HepG2 (cell line): ENCODE measurements at regions not wholly inside any gene's neighbourhood (a gene's known extent, or its start where the extent isn't known, plus 50 kb on each side); places are given as distances from the start of the nearest gene placed in this dataset.

Experiments
- ATAC-seq: fragments of 200-7000 bp; cut with Tn5 transposase; 3 replicates; pipeline ENCODE4 v1.9.1; 2020; ENCODE audit warnings: mild to moderate bottlenecking, moderate library complexity
- BruUV-seq: library from RNA; stranded (reverse); fragments of 400-500 nt; replicated peaks from 2 replicates; lab custom pipeline; 2021; lab: Mats Ljungman, UMichigan
- CTCF ChIA-PET: fragments of 300-600 bp; formaldehyde crosslinking; extraction: SDS; loops from one replicate; lab custom pipeline; 2021; ENCODE audit warnings: low total read pairs, inconsistent platforms, low intra/inter-chr PET ratio; lab: Yijun Ruan, JAX
- POLR2A ChIA-PET: fragments of 350-600 bp; sonication (Branson Sonifier 250); formaldehyde crosslinking; loops from one replicate; lab custom pipeline; 2020; ENCODE audit warnings: antibody characterized with exemption, inconsistent platforms; lab: Yijun Ruan, JAX
- DNase-seq: peaks from one replicate; pipeline ENCODE4 v3.0.0-alpha.2; 2015; ENCODE audit warnings: low spot score
- FAIRE-seq: peaks from 3 replicates; lab custom pipeline; 2011; peaks lifted over from hg19 to GRCh38; lab: Jason Lieb, UNC
- H2AFZ ChIP-seq: one replicate; pipeline ENCODE4 v1.6.1; 2011; ENCODE audit warnings: low read length, inconsistent platforms
- H3K27ac ChIP-seq: fragments of 300-600 bp; 3 replicates; pipeline ENCODE4 v1.8.0; 2011; ENCODE audit warnings: mixed run types, mild to moderate bottlenecking, mixed read lengths, low read length, inconsistent platforms; ENCODE audit not compliant: insufficient read depth; ENCODE audit errors: extremely low read length
- H3K27me3 ChIP-seq, 2 experiments: fragments of 200-600 bp in 1 of 2; 2 replicates in 1 of 2; 3 replicates in 1 of 2; pipeline versions ENCODE4 v1.6.0 to v1.8.0; 2011; ENCODE audit warnings: low read length in 2 of 2, mild to moderate bottlenecking in 2 of 2, moderate library complexity in 2 of 2, inconsistent platforms in 1 of 2; ENCODE audit not compliant: insufficient read depth in 2 of 2, control insufficient read depth in 1 of 2
- H3K36me3 ChIP-seq, 2 experiments: fragments of 200-600 bp in 1 of 2; replicated peaks in 1 of 2; 2 replicates in 1 of 2; 3 replicates in 1 of 2; pipeline versions ENCODE4 v1.5.1 to v1.8.0; 2011; ENCODE audit warnings: low read length in 2 of 2, inconsistent platforms in 1 of 2; ENCODE audit not compliant: insufficient read depth in 2 of 2, control insufficient read depth in 1 of 2
- H3K4me1 ChIP-seq: 2 replicates; pipeline ENCODE4 v1.5.1; 2012; ENCODE audit warnings: low read length, inconsistent platforms; ENCODE audit not compliant: insufficient read depth
- H3K4me2 ChIP-seq: 2 replicates; pipeline ENCODE4 v1.6.0; 2011; ENCODE audit warnings: low read depth, low read length, inconsistent platforms
- H3K4me3 ChIP-seq, 3 experiments: fragments of 200-600 bp in 1 of 3; sonication (generic), shearing (Covaris generic) in 1 of 3; replicated peaks in 1 of 3; 2 replicates each; pipeline ENCODE4 v1.5.1; 2011 to 2016; ENCODE audit warnings: low read length in 3 of 3, inconsistent platforms in 2 of 3, low read depth in 2 of 3, mild to moderate bottlenecking in 2 of 3, control low read depth in 1 of 3, mixed read lengths in 1 of 3; ENCODE audit not compliant: insufficient read depth in 1 of 3
- H3K79me2 ChIP-seq: one replicate; pipeline ENCODE4 v1.6.1; 2011; ENCODE audit warnings: low read length, inconsistent platforms; ENCODE audit not compliant: insufficient read depth
- H3K9ac ChIP-seq: 2 replicates; pipeline ENCODE4 v1.6.0; 2011; ENCODE audit warnings: mild to moderate bottlenecking, low read depth, low read length, inconsistent platforms; ENCODE audit not compliant: insufficient read depth
- H3K9me3 ChIP-seq: 2 replicates; pipeline ENCODE4 v1.5.1; 2012; ENCODE audit warnings: mild to moderate bottlenecking, low read length
- H4K20me1 ChIP-seq: 2 replicates; pipeline ENCODE4 v1.6.0; 2011; ENCODE audit warnings: inconsistent platforms, mild to moderate bottlenecking, low read length, moderate library complexity; ENCODE audit not compliant: insufficient read depth
- FOXM1 ChIP-seq: sonication (generic); formaldehyde crosslinking; IDR thresholded peaks from 2 replicates; pipeline ENCODE4 v1.5.0; 2020; ENCODE audit warnings: missing genetic modification reagents
- HOXD1 ChIP-seq: sonication (generic); formaldehyde crosslinking; IDR thresholded peaks from 2 replicates; pipeline ENCODE4 v1.5.0; 2020; ENCODE audit warnings: missing genetic modification reagents
- IRF2 ChIP-seq: IDR thresholded peaks from 2 replicates; pipeline ENCODE4 v1.6.1; 2018; ENCODE audit warnings: missing genetic modification reagents, missing compliant biosample characterization
- PHB2 ChIP-seq: fragments of 450-650 bp; IDR thresholded peaks from 2 replicates; pipeline ENCODE4 v1.6.1; 2018; ENCODE audit not compliant: partially characterized antibody
- ZFP1 ChIP-seq: IDR thresholded peaks from 2 replicates; pipeline ENCODE4 v1.6.1; 2016
- ZMYM4 ChIP-seq: sonication (generic); formaldehyde crosslinking; IDR thresholded peaks from 2 replicates; pipeline ENCODE4 v1.8.1; 2023; ENCODE audit warnings: mild to moderate bottlenecking, missing genetic modification reagents
- ZNF121 ChIP-seq: sonication (generic); formaldehyde crosslinking; IDR thresholded peaks from 2 replicates; pipeline ENCODE4 v1.5.0; 2020; ENCODE audit warnings: mild to moderate bottlenecking, missing genetic modification reagents
- ZNF644 ChIP-seq: IDR thresholded peaks from 2 replicates; pipeline ENCODE4 v1.6.1; 2016; ENCODE audit warnings: low read depth
- ZNF713 ChIP-seq: sonication (generic); formaldehyde crosslinking; IDR thresholded peaks from 2 replicates; pipeline ENCODE4 v1.4.0; 2020; ENCODE audit warnings: mild to moderate bottlenecking, missing genetic modification reagents
- ZNF766 ChIP-seq: sonication (generic); formaldehyde crosslinking; IDR thresholded peaks from 2 replicates; pipeline ENCODE4 v1.5.0; 2020; ENCODE audit warnings: missing genetic modification reagents, borderline replicate concordance
- ZNF788 ChIP-seq: sonication (generic); formaldehyde crosslinking; IDR thresholded peaks from 2 replicates; pipeline ENCODE4 v1.5.0; 2020; ENCODE audit warnings: mild to moderate bottlenecking, missing genetic modification reagents, borderline replicate concordance
- WGBS: methylation state at CpG from one replicate; pipeline ENCODE4 v1.1.6; 2017; ENCODE audit warnings: low lambda C conversion rate; 5-methylcytosine and 5-hydroxymethylcytosine counted together
- in situ Hi-C: cut with HindIII; loops from 2 replicates; pipeline ENCODE4 v1.10.0; 2017; ENCODE audit warnings: low pct_unique_long_range_greater_than_20kb; ENCODE audit not compliant: extremely low pct_ligation_motif_present
- intact Hi-C: fragments of 100-400 bp; cut with micrococcal nuclease; formaldehyde crosslinking; loops from one replicate; pipeline ENCODE4 v1.10.0; 2022; ENCODE audit not compliant: unreplicated experiment
- TF ChIP-seq, protein P1 (sequence below): IDR thresholded peaks from 2 replicates; pipeline ENCODE4 v1.6.1; 2016; ENCODE audit warnings: low read depth
- TF ChIP-seq, protein P2 (sequence below): sonication (generic); formaldehyde crosslinking; IDR thresholded peaks from 2 replicates; pipeline ENCODE4 v1.4.0; 2020; ENCODE audit warnings: missing genetic modification reagents
- TF ChIP-seq, protein P3 (sequence below): sonication (generic); formaldehyde crosslinking; IDR thresholded peaks from 2 replicates; pipeline ENCODE4 v1.5.0; 2020; ENCODE audit warnings: mild to moderate bottlenecking, missing genetic modification reagents, moderate library complexity
- TF ChIP-seq, protein P4 (sequence below): IDR thresholded peaks from 2 replicates; pipeline ENCODE4 v1.6.1; 2016; ENCODE audit warnings: mild to moderate bottlenecking, missing biosample characterization, missing genetic modification reagents

DNA sequence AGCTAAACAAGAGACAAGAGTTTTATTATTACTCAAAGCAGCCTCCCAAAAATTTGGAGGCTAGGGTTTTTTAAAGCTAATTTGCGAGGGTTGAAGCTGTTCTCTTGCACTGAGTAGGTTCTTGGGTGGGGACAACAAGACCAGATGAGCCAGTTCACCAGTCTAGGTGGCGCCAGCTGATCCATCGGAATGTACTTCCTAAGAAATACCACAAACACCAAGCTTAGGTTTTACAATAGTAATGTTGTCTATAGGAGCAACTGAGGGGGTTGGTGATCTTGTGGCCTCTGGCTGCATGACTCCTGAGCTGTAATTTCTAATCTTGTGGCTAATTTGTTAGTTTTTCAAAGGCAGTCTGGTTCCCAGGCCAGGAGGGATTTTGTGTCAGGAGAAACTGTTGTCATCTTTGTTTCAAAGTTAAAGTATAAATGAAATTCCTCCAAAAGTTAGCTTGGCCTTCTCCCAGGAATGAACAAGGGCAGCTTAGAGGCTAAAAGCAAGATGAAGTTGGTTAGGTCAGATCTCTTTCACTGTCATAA is 130.6 kb downstream of the SLC7A11 start (continued):
- TF ChIP-seq ZMYM4 (CRISPR knock-in tag): peak; percentile 47; the same call in 1 of the 2 replicates
- no peak for TF ChIP-seq ZNF713
- TF ChIP-seq, protein P1, sequence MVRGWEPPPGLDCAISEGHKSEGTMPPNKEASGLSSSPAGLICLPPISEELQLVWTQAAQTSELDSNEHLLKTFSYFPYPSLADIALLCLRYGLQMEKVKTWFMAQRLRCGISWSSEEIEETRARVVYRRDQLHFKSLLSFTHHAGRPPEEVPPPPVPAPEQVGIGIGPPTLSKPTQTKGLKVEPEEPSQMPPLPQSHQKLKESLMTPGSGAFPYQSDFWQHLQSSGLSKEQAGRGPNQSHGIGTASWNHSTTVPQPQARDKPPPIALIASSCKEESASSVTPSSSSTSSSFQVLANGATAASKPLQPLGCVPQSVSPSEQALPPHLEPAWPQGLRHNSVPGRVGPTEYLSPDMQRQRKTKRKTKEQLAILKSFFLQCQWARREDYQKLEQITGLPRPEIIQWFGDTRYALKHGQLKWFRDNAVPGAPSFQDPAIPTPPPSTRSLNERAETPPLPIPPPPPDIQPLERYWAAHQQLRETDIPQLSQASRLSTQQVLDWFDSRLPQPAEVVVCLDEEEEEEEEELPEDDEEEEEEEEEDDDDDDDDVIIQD (CRISPR knock-in tag): peak; percentile 22; the same call in 1 of the 2 replicates
- 0 out of 2 replicates have a peak, but pooled peaks have one; percentile 23 for TF ChIP-seq ZNF644 (CRISPR knock-in tag)
- TF ChIP-seq, protein P2, sequence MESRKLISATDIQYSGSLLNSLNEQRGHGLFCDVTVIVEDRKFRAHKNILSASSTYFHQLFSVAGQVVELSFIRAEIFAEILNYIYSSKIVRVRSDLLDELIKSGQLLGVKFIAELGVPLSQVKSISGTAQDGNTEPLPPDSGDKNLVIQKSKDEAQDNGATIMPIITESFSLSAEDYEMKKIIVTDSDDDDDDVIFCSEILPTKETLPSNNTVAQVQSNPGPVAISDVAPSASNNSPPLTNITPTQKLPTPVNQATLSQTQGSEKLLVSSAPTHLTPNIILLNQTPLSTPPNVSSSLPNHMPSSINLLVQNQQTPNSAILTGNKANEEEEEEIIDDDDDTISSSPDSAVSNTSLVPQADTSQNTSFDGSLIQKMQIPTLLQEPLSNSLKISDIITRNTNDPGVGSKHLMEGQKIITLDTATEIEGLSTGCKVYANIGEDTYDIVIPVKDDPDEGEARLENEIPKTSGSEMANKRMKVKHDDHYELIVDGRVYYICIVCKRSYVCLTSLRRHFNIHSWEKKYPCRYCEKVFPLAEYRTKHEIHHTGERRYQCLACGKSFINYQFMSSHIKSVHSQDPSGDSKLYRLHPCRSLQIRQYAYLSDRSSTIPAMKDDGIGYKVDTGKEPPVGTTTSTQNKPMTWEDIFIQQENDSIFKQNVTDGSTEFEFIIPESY (CRISPR knock-in tag): peak; percentile 36; the same call in 1 of the 2 replicates
- TF ChIP-seq, protein P3, sequence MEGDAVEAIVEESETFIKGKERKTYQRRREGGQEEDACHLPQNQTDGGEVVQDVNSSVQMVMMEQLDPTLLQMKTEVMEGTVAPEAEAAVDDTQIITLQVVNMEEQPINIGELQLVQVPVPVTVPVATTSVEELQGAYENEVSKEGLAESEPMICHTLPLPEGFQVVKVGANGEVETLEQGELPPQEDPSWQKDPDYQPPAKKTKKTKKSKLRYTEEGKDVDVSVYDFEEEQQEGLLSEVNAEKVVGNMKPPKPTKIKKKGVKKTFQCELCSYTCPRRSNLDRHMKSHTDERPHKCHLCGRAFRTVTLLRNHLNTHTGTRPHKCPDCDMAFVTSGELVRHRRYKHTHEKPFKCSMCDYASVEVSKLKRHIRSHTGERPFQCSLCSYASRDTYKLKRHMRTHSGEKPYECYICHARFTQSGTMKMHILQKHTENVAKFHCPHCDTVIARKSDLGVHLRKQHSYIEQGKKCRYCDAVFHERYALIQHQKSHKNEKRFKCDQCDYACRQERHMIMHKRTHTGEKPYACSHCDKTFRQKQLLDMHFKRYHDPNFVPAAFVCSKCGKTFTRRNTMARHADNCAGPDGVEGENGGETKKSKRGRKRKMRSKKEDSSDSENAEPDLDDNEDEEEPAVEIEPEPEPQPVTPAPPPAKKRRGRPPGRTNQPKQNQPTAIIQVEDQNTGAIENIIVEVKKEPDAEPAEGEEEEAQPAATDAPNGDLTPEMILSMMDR (CRISPR knock-in tag): 0 out of 2 replicates have a peak, but pooled peaks have one; percentile 3
- TF ChIP-seq, all 625 proteins: peak for 9

DNA sequence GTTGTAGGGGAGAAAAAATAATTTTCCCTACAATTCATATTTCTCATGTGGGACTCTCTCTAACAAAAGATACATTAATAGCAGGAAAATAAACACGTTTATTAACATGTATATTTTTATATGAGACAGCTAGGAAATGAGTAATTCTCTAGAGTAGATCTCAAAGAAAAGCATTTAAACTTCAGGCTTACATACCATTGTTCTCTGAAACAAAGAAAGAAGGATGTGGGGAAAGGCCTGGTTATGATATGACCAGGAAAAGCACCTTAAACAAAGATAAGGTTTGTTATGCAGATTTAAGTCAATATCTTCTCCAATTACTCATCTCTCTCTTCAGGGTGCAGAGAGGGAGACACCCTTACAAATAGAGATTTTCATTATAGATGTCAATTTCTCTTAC is 131.3 kb downstream of the SLC7A11 start:
- Histone ChIP-seq H3K9ac (no peak overlapping the region), H3K4me1 (peaks cover 50% of the 10 kb centered on the region), H4K20me1 (no peaks in the 10 kb centered on the region), H3K36me3 (no peaks in the 10 kb centered on the region), H3K4me2 (no peak overlapping the region), H3K27ac (no peak overlapping the region), H3K27me3 (no peaks in the 10 kb centered on the region), H3K9me3 (peaks cover 8% of the 10 kb centered on the region), H2AFZ (no peak overlapping the region), H3K4me3 (no peak overlapping the region), H3K79me2 (no peaks in the 10 kb centered on the region)
- CTCF ChIA-PET: no interaction called here
- WGBS: 19% methylated on average over 1 of the region's 1 CpG
- ATAC-seq: no peak
- FAIRE-seq: no peak
- intact Hi-C loops (loop anchor here (5.0 kb wide), 1 partner anchor 46 kb away; no protein-coding TSS in a partner anchor), in situ Hi-C loops (no loop called here)
- POLR2A ChIA-PET: no interaction called here
- no TSS peak for BruUV-seq
- TF ChIP-seq IRF2 (CRISPR knock-in tag) (no peak), ZNF121 (CRISPR knock-in tag) (no peak), FOXM1 (no peak), ZNF766 (no peak), HOXD1 (CRISPR knock-in tag) (no peak), ZFP1 (CRISPR knock-in tag) (no peak), PHB2 (no peak), ZNF788 (no peak)
- TF ChIP-seq, protein P4, sequence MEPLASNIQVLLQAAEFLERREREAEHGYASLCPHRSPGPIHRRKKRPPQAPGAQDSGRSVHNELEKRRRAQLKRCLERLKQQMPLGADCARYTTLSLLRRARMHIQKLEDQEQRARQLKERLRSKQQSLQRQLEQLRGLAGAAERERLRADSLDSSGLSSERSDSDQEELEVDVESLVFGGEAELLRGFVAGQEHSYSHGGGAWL (CRISPR knock-in tag): no peak
- no peak for DNase-seq
